ENCODE measurements at regions not wholly inside any gene's neighbourhood (a gene's known extent, or its start where the extent isn't known, plus 50 kb on each side); places are given as distances from the start of the nearest gene placed in this dataset.

GRCh38 chr18:71209944-71210343, 921.1 kb downstream of the SOCS6 start:
- TF ChIP-seq CTCF (IDR thresholded peaks at IDR 0.05; ENCODE audit: control extremely low read depth, extremely low read depth, low read depth, missing control alignments) = no peak
- DNase-seq (ENCODE audit: extremely low spot score) = no peak
- CTCF ChIA-PET = no interaction called here
- POLR2A ChIA-PET = no interaction called here

GRCh38 chr18:71194438-71194837, 905.6 kb downstream of the SOCS6 start:
- CTCF ChIA-PET = interaction anchor here (0.9 kb wide), 1 partner anchor 33 kb away, joined by 3 read pairs; no protein-coding TSS in a partner anchor
- POLR2A ChIA-PET = no interaction called here
- TF ChIP-seq CTCF (IDR thresholded peaks at IDR 0.05; ENCODE audit: control extremely low read depth, extremely low read depth, low read depth, missing control alignments) = no peak
- DNase-seq (ENCODE audit: extremely low spot score) = no peak

- TF ChIP-seq CTCF (IDR thresholded peaks at IDR 0.05; ENCODE audit: control extremely low read depth, extremely low read depth, low read depth, missing control alignments) = no peak
- DNase-seq (ENCODE audit: extremely low spot score) = no peak
- CTCF ChIA-PET = no interaction called here
- POLR2A ChIA-PET = no interaction called here
Observed at GRCh38 chr18:71189581-71189980, 900.7 kb downstream of the SOCS6 start.

- TF ChIP-seq CTCF (IDR thresholded peaks at IDR 0.05; ENCODE audit: control extremely low read depth, extremely low read depth, low read depth, missing control alignments) = no peak
- no peak for DNase-seq (ENCODE audit: extremely low spot score)
- ChIA-PET CTCF (interaction anchor here (1.0 kb wide), 1 partner anchor 11 kb away, joined by 4 read pairs; no protein-coding TSS in a partner anchor), POLR2A (no interaction called here)
Observed at GRCh38 chr18:71168557-71169145, 879.8 kb downstream of the SOCS6 start.

GRCh38 chr18:71136487-71136886, 847.6 kb downstream of the SOCS6 start:
- no peak for DNase-seq (ENCODE audit: extremely low spot score)
- no peak for TF ChIP-seq CTCF (IDR thresholded peaks at IDR 0.05; ENCODE audit: control extremely low read depth, extremely low read depth, low read depth, missing control alignments)
- POLR2A ChIA-PET = no interaction called here
- CTCF ChIA-PET = no interaction called here

- POLR2A ChIA-PET = no interaction called here
- no peak for TF ChIP-seq CTCF (IDR thresholded peaks at IDR 0.05; ENCODE audit: control extremely low read depth, extremely low read depth, low read depth, missing control alignments)
- DNase-seq (ENCODE audit: extremely low spot score) = no peak
- CTCF ChIA-PET = no interaction called here
Observed at GRCh38 chr18:71134122-71134521, 845.3 kb downstream of the SOCS6 start.

GRCh38 chr18:71131918-71132317, 843.1 kb downstream of the SOCS6 start:
- CTCF ChIA-PET = no interaction called here
- TF ChIP-seq CTCF (IDR thresholded peaks at IDR 0.05; ENCODE audit: control extremely low read depth, extremely low read depth, low read depth, missing control alignments) = no peak
- POLR2A ChIA-PET = no interaction called here
- DNase-seq (ENCODE audit: extremely low spot score) = no peak

Data from GM10248 (cell line).